ENCODE measurements at regions not wholly inside any gene's neighbourhood (a gene's known extent, or its start where the extent isn't known, plus 50 kb on each side); places are given as distances from the start of the nearest gene placed in this dataset.

DNA sequence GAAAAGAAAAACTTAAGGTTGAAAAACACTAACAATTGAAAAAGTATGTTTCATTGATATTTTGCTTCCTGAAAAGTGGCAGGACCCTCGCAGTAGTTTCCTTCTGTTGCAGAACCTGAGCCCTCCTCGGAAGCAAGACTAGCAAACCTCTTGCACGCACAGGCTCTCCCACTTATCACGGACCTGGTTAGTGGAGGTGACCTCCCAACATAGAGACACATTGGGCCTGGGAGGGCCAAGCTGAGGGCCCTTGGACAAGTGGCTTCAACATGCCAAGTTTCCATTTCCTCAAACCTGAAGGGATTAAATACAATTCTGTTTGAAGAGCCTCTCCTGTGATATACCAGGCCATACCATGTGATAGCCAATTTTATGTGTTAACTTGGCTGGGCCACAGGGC, 133.4 kb upstream of the AGAP1 start:
- ChIA-PET CTCF (interaction anchor here (1.3 to 1.9 kb wide), 2 partner anchors 9 to 224 kb away, joined by 3 to 7 read pairs; no protein-coding TSS in a partner anchor), POLR2A (no interaction called here)
- FAIRE-seq (no peak), DNase-seq (ENCODE audit: low read depth in 1 of 2, low spot score in 1 of 2) (no peak), ATAC-seq (no peak)
- Histone ChIP-seq H3K4me3 (no peak overlapping the region), H3K4me1 (peaks cover 3% of the 10 kb centered on the region; the same call in 1 of the 3 replicates), H3K27ac (no peak overlapping the region), H3K4me2 (no peak overlapping the region), H3K9me3 (no peaks in the 10 kb centered on the region)
- 84% methylated on average over 4 of the region's 4 CpGs for WGBS (ENCODE audit: missing lambda C conversion rate)
- TF ChIP-seq REST (IDR thresholded peaks at IDR 0.05), result no peak
- TF ChIP-seq, protein P1, sequence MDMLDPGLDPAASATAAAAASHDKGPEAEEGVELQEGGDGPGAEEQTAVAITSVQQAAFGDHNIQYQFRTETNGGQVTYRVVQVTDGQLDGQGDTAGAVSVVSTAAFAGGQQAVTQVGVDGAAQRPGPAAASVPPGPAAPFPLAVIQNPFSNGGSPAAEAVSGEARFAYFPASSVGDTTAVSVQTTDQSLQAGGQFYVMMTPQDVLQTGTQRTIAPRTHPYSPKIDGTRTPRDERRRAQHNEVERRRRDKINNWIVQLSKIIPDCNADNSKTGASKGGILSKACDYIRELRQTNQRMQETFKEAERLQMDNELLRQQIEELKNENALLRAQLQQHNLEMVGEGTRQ (IDR thresholded peaks at IDR 0.05), result no peak
- TF ChIP-seq MAZ (IDR thresholded peaks at IDR 0.05; ENCODE audit: borderline replicate concordance, low read depth, low read length), result no peak
- no peak for TF ChIP-seq RNF2 (IDR thresholded peaks at IDR 0.05; ENCODE audit: borderline replicate concordance, low read depth)
- TF ChIP-seq FOSB (CRISPR knock-in tag; IDR thresholded peaks at IDR 0.05), result no peak
- no peak for TF ChIP-seq HDAC2 (IDR thresholded peaks at IDR 0.05)
- TF ChIP-seq TP53 (CRISPR knock-in tag; IDR thresholded peaks at IDR 0.05), result no peak
- no peak for TF ChIP-seq HOXB5 (CRISPR knock-in tag; IDR thresholded peaks at IDR 0.05)
- no peak for TF ChIP-seq HOXB13 (CRISPR knock-in tag; IDR thresholded peaks at IDR 0.05; ENCODE audit: low read depth)
- TF ChIP-seq BHLHE40 (IDR thresholded peaks at IDR 0.05; ENCODE audit: low read depth, low read length), result no peak

- no peaks in the 10 kb centered on the region for H3K4me1 ChIP-seq
- H3K4me3 ChIP-seq, result no peak overlapping the region
- POLR2A ChIA-PET, result no interaction called here
- no peak for TF ChIP-seq POLR2AphosphoS2 (conservative IDR thresholded peaks at IDR 0.05; ENCODE audit: low read length)
- TF ChIP-seq HES2 (IDR thresholded peaks at IDR 0.05), result no peak
- TF ChIP-seq RFX5 (IDR thresholded peaks at IDR 0.05), result no peak
- no peak for TF ChIP-seq GATA3 (IDR thresholded peaks at IDR 0.05; ENCODE audit: borderline replicate concordance)
- WGBS (ENCODE audit: missing lambda C conversion rate), result 63% methylated on average over 3 of the region's 4 CpGs
- no peaks in the 10 kb centered on the region for H3K9me3 ChIP-seq
- H3K27ac ChIP-seq, result no peak overlapping the region
- H3K4me2 ChIP-seq, result no peak overlapping the region
- ATAC-seq (no peak), DNase-seq (ENCODE audit: low read depth in 1 of 2, low spot score in 1 of 2) (no peak), FAIRE-seq (no peak)
- CTCF ChIA-PET, result interaction anchor here (0.6 kb wide), 1 partner anchor 375 kb away, joined by 3 read pairs; no protein-coding TSS in a partner anchor
These were observed 128.1 kb upstream of the AGAP1 start for GRCh38 chr2:235365743-235366142.

- H3K4me1 ChIP-seq, result no peaks in the 10 kb centered on the region
- no peak overlapping the region for H3K27ac ChIP-seq
- no peak overlapping the region for H3K4me2 ChIP-seq
- CTCF ChIA-PET, result interaction anchor here (0.6 to 1.3 kb wide), 4 partner anchors 11 to 375 kb away, joined by 3 read pairs; no protein-coding TSS in a partner anchor
- no peak for TF ChIP-seq ZNF302 (CRISPR knock-in tag; IDR thresholded peaks at IDR 0.05)
- TF ChIP-seq ZSCAN20 (CRISPR knock-in tag; IDR thresholded peaks at IDR 0.05), result no peak
- TF ChIP-seq BHLHE40 (IDR thresholded peaks at IDR 0.05; ENCODE audit: low read depth, low read length), result no peak
- TF ChIP-seq SREBF2 (IDR thresholded peaks at IDR 0.05), result no peak
- TF ChIP-seq MAX (IDR thresholded peaks at IDR 0.05), result no peak
- no peak for TF ChIP-seq HDAC2 (IDR thresholded peaks at IDR 0.05)
- TF ChIP-seq, protein P2, sequence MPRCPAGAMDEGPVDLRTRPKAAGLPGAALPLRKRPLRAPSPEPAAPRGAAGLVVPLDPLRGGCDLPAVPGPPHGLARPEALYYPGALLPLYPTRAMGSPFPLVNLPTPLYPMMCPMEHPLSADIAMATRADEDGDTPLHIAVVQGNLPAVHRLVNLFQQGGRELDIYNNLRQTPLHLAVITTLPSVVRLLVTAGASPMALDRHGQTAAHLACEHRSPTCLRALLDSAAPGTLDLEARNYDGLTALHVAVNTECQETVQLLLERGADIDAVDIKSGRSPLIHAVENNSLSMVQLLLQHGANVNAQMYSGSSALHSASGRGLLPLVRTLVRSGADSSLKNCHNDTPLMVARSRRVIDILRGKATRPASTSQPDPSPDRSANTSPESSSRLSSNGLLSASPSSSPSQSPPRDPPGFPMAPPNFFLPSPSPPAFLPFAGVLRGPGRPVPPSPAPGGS (IDR thresholded peaks at IDR 0.05), result no peak
- no peak for TF ChIP-seq POLR2A (IDR thresholded peaks at IDR 0.05; ENCODE audit: low read length)
- TF ChIP-seq, protein P3, sequence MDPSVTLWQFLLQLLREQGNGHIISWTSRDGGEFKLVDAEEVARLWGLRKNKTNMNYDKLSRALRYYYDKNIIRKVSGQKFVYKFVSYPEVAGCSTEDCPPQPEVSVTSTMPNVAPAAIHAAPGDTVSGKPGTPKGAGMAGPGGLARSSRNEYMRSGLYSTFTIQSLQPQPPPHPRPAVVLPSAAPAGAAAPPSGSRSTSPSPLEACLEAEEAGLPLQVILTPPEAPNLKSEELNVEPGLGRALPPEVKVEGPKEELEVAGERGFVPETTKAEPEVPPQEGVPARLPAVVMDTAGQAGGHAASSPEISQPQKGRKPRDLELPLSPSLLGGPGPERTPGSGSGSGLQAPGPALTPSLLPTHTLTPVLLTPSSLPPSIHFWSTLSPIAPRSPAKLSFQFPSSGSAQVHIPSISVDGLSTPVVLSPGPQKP (IDR thresholded peaks at IDR 0.05; ENCODE audit: low read depth, low read length), result no peak
- TF ChIP-seq ZC3H11A (IDR thresholded peaks at IDR 0.05), result no peak
- no peak for TF ChIP-seq SMC3 (IDR thresholded peaks at IDR 0.05)
- TF ChIP-seq, protein P4, sequence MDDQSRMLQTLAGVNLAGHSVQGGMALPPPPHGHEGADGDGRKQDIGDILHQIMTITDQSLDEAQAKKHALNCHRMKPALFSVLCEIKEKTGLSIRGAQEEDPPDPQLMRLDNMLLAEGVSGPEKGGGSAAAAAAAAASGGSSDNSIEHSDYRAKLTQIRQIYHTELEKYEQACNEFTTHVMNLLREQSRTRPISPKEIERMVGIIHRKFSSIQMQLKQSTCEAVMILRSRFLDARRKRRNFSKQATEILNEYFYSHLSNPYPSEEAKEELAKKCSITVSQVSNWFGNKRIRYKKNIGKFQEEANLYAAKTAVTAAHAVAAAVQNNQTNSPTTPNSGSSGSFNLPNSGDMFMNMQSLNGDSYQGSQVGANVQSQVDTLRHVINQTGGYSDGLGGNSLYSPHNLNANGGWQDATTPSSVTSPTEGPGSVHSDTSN (IDR thresholded peaks at IDR 0.05), result no peak
- TF ChIP-seq ATOH8 (CRISPR knock-in tag; IDR thresholded peaks at IDR 0.05; ENCODE audit: low read depth), result no peak
- no peak for TF ChIP-seq KDM1A (IDR thresholded peaks at IDR 0.05; ENCODE audit: low read depth)
- no peak for TF ChIP-seq FOSB (CRISPR knock-in tag; IDR thresholded peaks at IDR 0.05)
- TF ChIP-seq RFX5 (IDR thresholded peaks at IDR 0.05), result no peak
- no peak for TF ChIP-seq ESRRA (IDR thresholded peaks at IDR 0.05; ENCODE audit: borderline replicate concordance, low read length)
- no peak for DNase-seq (ENCODE audit: low read depth in 1 of 2, low spot score in 1 of 2)
- no peaks in the 10 kb centered on the region for H3K9me3 ChIP-seq
- H3K4me3 ChIP-seq, result no peak overlapping the region
- no peak for FAIRE-seq
- no peak for ATAC-seq
- 67% methylated on average over 6 of the region's 6 CpGs for WGBS (ENCODE audit: missing lambda C conversion rate)
- POLR2A ChIA-PET, result no interaction called here
These were observed 127.5 kb upstream of the AGAP1 start for GRCh38 chr2:235366390-235366789.
